Osteocyte (in vitro differentiated cells): ENCODE measurements at regions not wholly inside any gene's neighbourhood (a gene's known extent, or its start where the extent isn't known, plus 50 kb on each side); places are given as distances from the start of the nearest gene placed in this dataset.

Experiments used
- DNase-seq: peaks from one replicate; pipeline ENCODE4 v3.0.0; 2021; ENCODE audit warnings: mixed read lengths; ENCODE audit not compliant: unreplicated experiment; ENCODE audit errors: extremely low spot score
- H3K27ac Mint-ChIP-seq: one replicate; pipeline ENCODE4 v1.8.0; 2021; ENCODE audit warnings: mild to moderate bottlenecking, mixed read lengths; ENCODE audit not compliant: unreplicated experiment
- H3K27me3 Mint-ChIP-seq: one replicate; pipeline ENCODE4 v1.8.0; 2021; ENCODE audit warnings: mixed read lengths; ENCODE audit not compliant: unreplicated experiment
- H3K36me3 Mint-ChIP-seq: one replicate; pipeline ENCODE4 v1.8.0; 2021; ENCODE audit warnings: mixed read lengths; ENCODE audit not compliant: unreplicated experiment
- H3K4me1 Mint-ChIP-seq: one replicate; pipeline ENCODE4 v1.8.0; 2021; ENCODE audit warnings: mixed read lengths; ENCODE audit not compliant: unreplicated experiment
- H3K4me3 Mint-ChIP-seq: one replicate; pipeline ENCODE4 v1.8.0; 2021; ENCODE audit warnings: mild to moderate bottlenecking, moderate library complexity, mixed read lengths; ENCODE audit not compliant: unreplicated experiment
- H3K9me3 Mint-ChIP-seq: one replicate; pipeline ENCODE4 v1.8.0; 2021; ENCODE audit warnings: mixed read lengths; ENCODE audit not compliant: unreplicated experiment
- TF ChIP-seq, protein P1 (sequence below): fragments of 200-600 bp; sonication (generic); IDR thresholded peaks from 2 replicates; pipeline ENCODE4 v1.5.0; 2021; ENCODE audit warnings: antibody characterized with exemption, mild to moderate bottlenecking, moderate library complexity

DNA sequence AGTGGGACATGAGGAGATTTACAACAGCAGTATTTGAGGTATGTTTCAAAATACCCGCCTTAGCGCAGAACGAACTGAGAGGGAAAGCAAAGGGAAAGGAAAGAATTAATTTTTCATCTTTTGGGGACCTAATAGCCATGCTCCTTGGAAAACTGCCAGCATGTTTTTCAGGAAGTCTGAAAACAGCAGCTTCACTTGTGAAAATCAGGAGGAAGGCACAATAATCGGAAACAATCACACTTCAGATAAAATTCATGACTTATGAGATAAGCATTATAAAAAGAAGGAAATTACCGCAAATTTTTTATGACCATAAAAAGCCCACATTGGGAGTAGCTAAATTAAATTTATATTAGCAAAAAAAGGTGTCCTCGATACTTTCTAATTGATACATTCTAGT is 541.1 kb downstream of the HAO1 start:
- no peaks in the 10 kb centered on the region for H3K27me3 Mint-ChIP-seq
- H3K27ac Mint-ChIP-seq, result no peak overlapping the region
- TF ChIP-seq, protein P1, sequence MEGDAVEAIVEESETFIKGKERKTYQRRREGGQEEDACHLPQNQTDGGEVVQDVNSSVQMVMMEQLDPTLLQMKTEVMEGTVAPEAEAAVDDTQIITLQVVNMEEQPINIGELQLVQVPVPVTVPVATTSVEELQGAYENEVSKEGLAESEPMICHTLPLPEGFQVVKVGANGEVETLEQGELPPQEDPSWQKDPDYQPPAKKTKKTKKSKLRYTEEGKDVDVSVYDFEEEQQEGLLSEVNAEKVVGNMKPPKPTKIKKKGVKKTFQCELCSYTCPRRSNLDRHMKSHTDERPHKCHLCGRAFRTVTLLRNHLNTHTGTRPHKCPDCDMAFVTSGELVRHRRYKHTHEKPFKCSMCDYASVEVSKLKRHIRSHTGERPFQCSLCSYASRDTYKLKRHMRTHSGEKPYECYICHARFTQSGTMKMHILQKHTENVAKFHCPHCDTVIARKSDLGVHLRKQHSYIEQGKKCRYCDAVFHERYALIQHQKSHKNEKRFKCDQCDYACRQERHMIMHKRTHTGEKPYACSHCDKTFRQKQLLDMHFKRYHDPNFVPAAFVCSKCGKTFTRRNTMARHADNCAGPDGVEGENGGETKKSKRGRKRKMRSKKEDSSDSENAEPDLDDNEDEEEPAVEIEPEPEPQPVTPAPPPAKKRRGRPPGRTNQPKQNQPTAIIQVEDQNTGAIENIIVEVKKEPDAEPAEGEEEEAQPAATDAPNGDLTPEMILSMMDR, result no peak
- no peak overlapping the region for H3K4me3 Mint-ChIP-seq
- DNase-seq, result no peak
- H3K36me3 Mint-ChIP-seq, result no peaks in the 10 kb centered on the region
- no peaks in the 10 kb centered on the region for H3K4me1 Mint-ChIP-seq
- no peaks in the 10 kb centered on the region for H3K9me3 Mint-ChIP-seq

- no peak for DNase-seq
- H3K9me3 Mint-ChIP-seq, result no peaks in the 10 kb centered on the region
- H3K4me1 Mint-ChIP-seq, result no peaks in the 10 kb centered on the region
- H3K36me3 Mint-ChIP-seq, result no peaks in the 10 kb centered on the region
- TF ChIP-seq, protein P1, result no peak
- no peak overlapping the region for H3K4me3 Mint-ChIP-seq
- H3K27ac Mint-ChIP-seq, result no peak overlapping the region
- H3K27me3 Mint-ChIP-seq, result no peaks in the 10 kb centered on the region
Observed at GRCh38 chr20:7399575-7399974, 540.7 kb downstream of the HAO1 start.

GRCh38 chr20:7406671-7407070 is 533.6 kb downstream of the HAO1 start:
- Mint-ChIP-seq H3K9me3 (no peaks in the 10 kb centered on the region), H3K4me3 (no peak overlapping the region), H3K27me3 (peaks cover 2% of the 10 kb centered on the region), H3K27ac (no peak overlapping the region), H3K4me1 (no peaks in the 10 kb centered on the region), H3K36me3 (no peaks in the 10 kb centered on the region)
- DNase-seq, result no peak
- TF ChIP-seq, protein P1, result no peak

DNA sequence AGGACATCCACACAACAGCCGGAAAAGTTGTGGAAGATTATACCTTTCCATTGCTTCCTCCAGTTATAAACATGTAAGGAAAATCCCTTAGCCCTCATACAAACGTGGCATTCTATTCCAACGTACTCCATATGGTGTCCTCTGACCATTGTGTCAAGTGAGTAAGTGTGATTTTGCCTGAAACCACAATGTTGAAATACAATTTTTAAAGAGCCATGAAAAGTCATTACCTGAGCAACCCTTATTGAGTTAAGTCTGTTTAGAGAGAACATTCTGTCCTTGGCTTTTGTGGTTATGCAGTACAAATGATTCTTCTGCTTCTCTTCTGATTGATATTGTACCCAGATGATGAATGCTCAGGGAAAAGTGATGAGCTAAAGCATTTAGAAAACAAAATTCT is 530.1 kb downstream of the HAO1 start:
- Mint-ChIP-seq H3K27ac (no peak overlapping the region), H3K27me3 (peaks cover 2% of the 10 kb centered on the region), H3K4me3 (no peak overlapping the region), H3K9me3 (no peaks in the 10 kb centered on the region), H3K4me1 (no peaks in the 10 kb centered on the region), H3K36me3 (no peaks in the 10 kb centered on the region)
- DNase-seq, result no peak
- TF ChIP-seq, protein P1, result no peak

- DNase-seq, result no peak
- H3K27ac Mint-ChIP-seq, result no peak overlapping the region
- TF ChIP-seq, protein P1, result no peak
- no peaks in the 10 kb centered on the region for H3K4me1 Mint-ChIP-seq
- no peaks in the 10 kb centered on the region for H3K9me3 Mint-ChIP-seq
- peaks cover 2% of the 10 kb centered on the region for H3K27me3 Mint-ChIP-seq
- H3K36me3 Mint-ChIP-seq, result no peaks in the 10 kb centered on the region
- no peak overlapping the region for H3K4me3 Mint-ChIP-seq
Observed at GRCh38 chr20:7411075-7411474, 529.2 kb downstream of the HAO1 start.
